ENCODE measurements at regions not wholly inside any gene's neighbourhood (a gene's known extent, or its start where the extent isn't known, plus 50 kb on each side); places are given as distances from the start of the nearest gene placed in this dataset.

- TF ChIP-seq EZH2 (IDR thresholded peaks at IDR 0.05; ENCODE audit: low read length, missing control alignments) (no peak), CTCF (conservative IDR thresholded peaks at IDR 0.05 in 1 of 2, IDR thresholded peaks at IDR 0.05 in 1 of 2; ENCODE audit: low read depth in 1 of 2, low read length in 2 of 2) (no peak)
These were observed 397.1 kb downstream of the SPATA31D1 start for GRCh38 chr9:82385633-82386032.
